ENCODE measurements at regions not wholly inside any gene's neighbourhood (a gene's known extent, or its start where the extent isn't known, plus 50 kb on each side); places are given as distances from the start of the nearest gene placed in this dataset.

GRCh38 chr2:66843847-66844246, 408.9 kb downstream of the MEIS1 start:
- TF ChIP-seq BHLHE40 (IDR thresholded peaks at IDR 0.05; ENCODE audit: borderline replicate concordance) (no peak), FOXM1 (IDR thresholded peaks at IDR 0.05; ENCODE audit: borderline replicate concordance) (no peak)

Data from HEK293T (cell line).